ENCODE measurements at regions not wholly inside any gene's neighbourhood (a gene's known extent, or its start where the extent isn't known, plus 50 kb on each side); places are given as distances from the start of the nearest gene placed in this dataset.

- DNase-seq (ENCODE audit: low read depth, low spot score) (no peak), ATAC-seq (no peak)
- Histone ChIP-seq H3K36me3 (ENCODE audit: control insufficient read depth, insufficient read depth, low read length) (no peaks in the 10 kb centered on the region), H3K9me3 (ENCODE audit: control insufficient read depth, insufficient read depth, low read depth, low read length) (no peaks in the 10 kb centered on the region), H3K4me1 (ENCODE audit: control insufficient read depth, insufficient read depth, low read length) (no peaks in the 10 kb centered on the region), H3K27me3 (ENCODE audit: control insufficient read depth, insufficient read depth, low read length) (peaks cover 11% of the 10 kb centered on the region), H3K4me3 (ENCODE audit: low read depth in 2 of 2, low read length in 2 of 2) (no peak overlapping the region), H3K27ac (ENCODE audit: low read length) (no peak overlapping the region)
- intact Hi-C loops (cut with micrococcal nuclease; ENCODE audit: unreplicated experiment), result no loop called here
- ChIA-PET CTCF (no interaction called here), POLR2A (no interaction called here)
- no TSS peak for BruUV-seq (replicated peaks)
- in situ Hi-C loops (cut with HindIII; ENCODE audit: low pct_unique_long_range_greater_than_20kb, low sequenced_read_pairs), result no loop called here
- TF ChIP-seq REST (IDR thresholded peaks at IDR 0.05; ENCODE audit: insufficient read depth in 1 of 2, low read depth in 2 of 2, low read length in 1 of 2) (no peak), TCF7L2 (IDR thresholded peaks at IDR 0.05; ENCODE audit: low read depth, low read length) (no peak), POLR2AphosphoS5 (IDR thresholded peaks at IDR 0.05; ENCODE audit: low read depth, low read length) (no peak), CTCF (IDR thresholded peaks at IDR 0.05) (no peak), SIN3A (IDR thresholded peaks at IDR 0.05; ENCODE audit: borderline replicate concordance, insufficient read depth, low read depth, low read length) (no peak)
Measured at GRCh38 chr7:132697003-132697402, 120.7 kb upstream of the PLXNA4 start.

- ChIA-PET POLR2A (no interaction called here), CTCF (no interaction called here)
- ATAC-seq, result no peak
- no TSS peak for BruUV-seq (replicated peaks)
- Histone ChIP-seq H3K4me1 (ENCODE audit: control insufficient read depth, insufficient read depth, low read length) (no peaks in the 10 kb centered on the region), H3K27me3 (ENCODE audit: control insufficient read depth, insufficient read depth, low read length) (peaks cover 11% of the 10 kb centered on the region), H3K9me3 (ENCODE audit: control insufficient read depth, insufficient read depth, low read depth, low read length) (no peaks in the 10 kb centered on the region), H3K27ac (ENCODE audit: low read length) (no peak overlapping the region), H3K4me3 (ENCODE audit: low read depth in 2 of 2, low read length in 2 of 2) (no peak overlapping the region), H3K36me3 (ENCODE audit: control insufficient read depth, insufficient read depth, low read length) (no peaks in the 10 kb centered on the region)
- intact Hi-C loops (cut with micrococcal nuclease; ENCODE audit: unreplicated experiment), result no loop called here
- DNase-seq (ENCODE audit: low read depth, low spot score), result no peak
- in situ Hi-C loops (cut with HindIII; ENCODE audit: low pct_unique_long_range_greater_than_20kb, low sequenced_read_pairs), result no loop called here
- TF ChIP-seq TCF7L2 (IDR thresholded peaks at IDR 0.05; ENCODE audit: low read depth, low read length) (no peak), REST (IDR thresholded peaks at IDR 0.05; ENCODE audit: insufficient read depth in 1 of 2, low read depth in 2 of 2, low read length in 1 of 2) (no peak), CTCF (IDR thresholded peaks at IDR 0.05) (no peak)
Measured at GRCh38 chr7:132696332-132696731, 120.1 kb upstream of the PLXNA4 start.

Data from Panc1 (cell line).